SJSA1 (cell line): ENCODE measurements at regions not wholly inside any gene's neighbourhood (a gene's known extent, or its start where the extent isn't known, plus 50 kb on each side); places are given as distances from the start of the nearest gene placed in this dataset.

ENCODE experiments used
- DNase-seq, 2 experiments: peaks; one replicate each; pipeline ENCODE4 v3.0.0-alpha.2; 2015 to 2020; ENCODE audit warnings: low spot score in 2 of 2, low read depth in 1 of 2
- H3K27ac ChIP-seq: fragments of 250-450 bp; sonication (Bioruptor Pico); 2 replicates; pipeline ENCODE4 v1.5.1; 2020; ENCODE audit warnings: mild to moderate bottlenecking, moderate library complexity
- H3K27me3 ChIP-seq: fragments of 250-450 bp; sonication (Bioruptor Pico); replicated peaks from 2 replicates; pipeline ENCODE4 v1.5.1; 2020; ENCODE audit warnings: mild to moderate bottlenecking, moderate library complexity
- H3K36me3 ChIP-seq: fragments of 250-450 bp; sonication (Bioruptor Pico); 2 replicates; pipeline ENCODE4 v1.5.1; 2020; ENCODE audit warnings: mild to moderate bottlenecking
- H3K4me1 ChIP-seq: fragments of 250-450 bp; sonication (Bioruptor Pico); replicated peaks from 2 replicates; pipeline ENCODE4 v1.6.1; 2021; ENCODE audit warnings: mild to moderate bottlenecking
- H3K4me3 ChIP-seq: fragments of 250-450 bp; sonication (Bioruptor Pico); 2 replicates; pipeline ENCODE4 v1.5.1; 2020; ENCODE audit warnings: mild to moderate bottlenecking
- H3K9me3 ChIP-seq: fragments of 250-450 bp; sonication (Bioruptor Pico); replicated peaks from 2 replicates; pipeline ENCODE4 v1.5.1; 2020; ENCODE audit warnings: mild to moderate bottlenecking

- H3K4me3 ChIP-seq, result no peak overlapping the region
- H3K36me3 ChIP-seq, result no peaks in the 10 kb centered on the region
- no peaks in the 10 kb centered on the region for H3K27me3 ChIP-seq
- H3K9me3 ChIP-seq, result no peaks in the 10 kb centered on the region
- no peak for DNase-seq
- H3K27ac ChIP-seq, result no peak overlapping the region
- H3K4me1 ChIP-seq, result no peaks in the 10 kb centered on the region; the same call in 1 of the 2 replicates
These were observed 799.7 kb upstream of the IGFBP3 start for GRCh38 chr7:46720761-46721160.

- H3K9me3 ChIP-seq, result no peaks in the 10 kb centered on the region
- H3K4me3 ChIP-seq, result no peak overlapping the region
- no peak overlapping the region for H3K27ac ChIP-seq
- H3K27me3 ChIP-seq, result no peaks in the 10 kb centered on the region
- no peaks in the 10 kb centered on the region; the same call in 1 of the 2 replicates for H3K4me1 ChIP-seq
- no peaks in the 10 kb centered on the region for H3K36me3 ChIP-seq
- DNase-seq, result peak in 1 of 2 experiments; percentile 24
These were observed 798.5 kb upstream of the IGFBP3 start for GRCh38 chr7:46719616-46720015.

GRCh38 chr7:46716926-46717325 is 795.9 kb upstream of the IGFBP3 start:
- no peak overlapping the region for H3K4me3 ChIP-seq
- no peak overlapping the region for H3K27ac ChIP-seq
- no peaks in the 10 kb centered on the region; the same call in 1 of the 2 replicates for H3K4me1 ChIP-seq
- no peaks in the 10 kb centered on the region for H3K36me3 ChIP-seq
- no peaks in the 10 kb centered on the region for H3K27me3 ChIP-seq
- H3K9me3 ChIP-seq, result no peaks in the 10 kb centered on the region
- no peak for DNase-seq

GRCh38 chr7:46715579-46715978 is 794.5 kb upstream of the IGFBP3 start:
- H3K4me1 ChIP-seq, result no peaks in the 10 kb centered on the region; the same call in 1 of the 2 replicates
- H3K4me3 ChIP-seq, result no peak overlapping the region
- no peaks in the 10 kb centered on the region for H3K36me3 ChIP-seq
- no peak overlapping the region for H3K27ac ChIP-seq
- H3K27me3 ChIP-seq, result no peaks in the 10 kb centered on the region
- no peaks in the 10 kb centered on the region for H3K9me3 ChIP-seq
- DNase-seq, result no peak

GRCh38 chr7:46714904-46715303 is 793.8 kb upstream of the IGFBP3 start:
- Histone ChIP-seq H3K27me3 (no peaks in the 10 kb centered on the region), H3K36me3 (no peaks in the 10 kb centered on the region), H3K4me1 (no peaks in the 10 kb centered on the region; the same call in 1 of the 2 replicates), H3K9me3 (no peaks in the 10 kb centered on the region), H3K4me3 (no peak overlapping the region), H3K27ac (no peak overlapping the region)
- DNase-seq, result no peak

- DNase-seq, result no peak
- H3K4me3 ChIP-seq, result no peak overlapping the region
- H3K9me3 ChIP-seq, result no peaks in the 10 kb centered on the region
- H3K36me3 ChIP-seq, result no peaks in the 10 kb centered on the region
- H3K4me1 ChIP-seq, result no peaks in the 10 kb centered on the region
- no peak overlapping the region for H3K27ac ChIP-seq
- no peaks in the 10 kb centered on the region for H3K27me3 ChIP-seq
These were observed 793.0 kb upstream of the IGFBP3 start for GRCh38 chr7:46713868-46714596.

- Histone ChIP-seq H3K4me3 (no peak overlapping the region), H3K36me3 (no peaks in the 10 kb centered on the region), H3K27me3 (no peaks in the 10 kb centered on the region), H3K4me1 (peaks cover under 1% of the 10 kb centered on the region; the same call in 1 of the 2 replicates), H3K9me3 (no peaks in the 10 kb centered on the region), H3K27ac (no peak overlapping the region)
- no peak for DNase-seq
These were observed 789.9 kb upstream of the IGFBP3 start for GRCh38 chr7:46710927-46711326.

GRCh38 chr7:46707973-46708372 is 786.9 kb upstream of the IGFBP3 start:
- no peak for DNase-seq
- Histone ChIP-seq H3K36me3 (no peaks in the 10 kb centered on the region), H3K4me1 (peaks cover 3% of the 10 kb centered on the region; the same call in 1 of the 2 replicates), H3K27me3 (no peaks in the 10 kb centered on the region), H3K4me3 (no peak overlapping the region), H3K9me3 (no peaks in the 10 kb centered on the region), H3K27ac (no peak overlapping the region)

- no peak overlapping the region for H3K27ac ChIP-seq
- H3K4me3 ChIP-seq, result no peak overlapping the region
- peaks cover 3% of the 10 kb centered on the region; the same call in 1 of the 2 replicates for H3K4me1 ChIP-seq
- no peaks in the 10 kb centered on the region for H3K27me3 ChIP-seq
- no peaks in the 10 kb centered on the region for H3K36me3 ChIP-seq
- no peaks in the 10 kb centered on the region for H3K9me3 ChIP-seq
- DNase-seq, result no peak
These were observed 784.5 kb upstream of the IGFBP3 start for GRCh38 chr7:46705386-46706255.

- Histone ChIP-seq H3K27me3 (no peaks in the 10 kb centered on the region), H3K36me3 (no peaks in the 10 kb centered on the region), H3K4me1 (no peaks in the 10 kb centered on the region)
These were observed 775.7 kb upstream of the IGFBP3 start for GRCh38 chr7:46696741-46697140.

GRCh38 chr7:46695051-46695708 is 774.1 kb upstream of the IGFBP3 start:
- DNase-seq, result no peak
- Histone ChIP-seq H3K36me3 (no peaks in the 10 kb centered on the region), H3K4me1 (no peaks in the 10 kb centered on the region), H3K4me3 (no peak overlapping the region), H3K9me3 (no peaks in the 10 kb centered on the region), H3K27me3 (no peaks in the 10 kb centered on the region), H3K27ac (no peak overlapping the region)

More at GRCh38 chr7:46696741-46697140, 775.7 kb upstream of the IGFBP3 start:
- Histone ChIP-seq H3K4me3 (no peak overlapping the region), H3K27ac (no peak overlapping the region), H3K9me3 (no peaks in the 10 kb centered on the region)
- no peak for DNase-seq

- DNase-seq, result no peak
- H3K4me1 ChIP-seq, result no peaks in the 10 kb centered on the region
- H3K27me3 ChIP-seq, result no peaks in the 10 kb centered on the region
- H3K4me3 ChIP-seq, result no peak overlapping the region
- no peak overlapping the region for H3K27ac ChIP-seq
- no peaks in the 10 kb centered on the region for H3K36me3 ChIP-seq
- H3K9me3 ChIP-seq, result no peaks in the 10 kb centered on the region
These were observed 773.0 kb upstream of the IGFBP3 start for GRCh38 chr7:46694058-46694457.

- Histone ChIP-seq H3K4me1 (peaks cover 16% of the 10 kb centered on the region), H3K9me3 (no peaks in the 10 kb centered on the region), H3K27me3 (no peaks in the 10 kb centered on the region), H3K36me3 (no peaks in the 10 kb centered on the region), H3K27ac (no peak overlapping the region), H3K4me3 (no peak overlapping the region)
- no peak for DNase-seq
These were observed 766.1 kb upstream of the IGFBP3 start for GRCh38 chr7:46687203-46687602.

GRCh38 chr7:46685051-46685450 is 764.0 kb upstream of the IGFBP3 start:
- H3K36me3 ChIP-seq, result no peaks in the 10 kb centered on the region
- DNase-seq, result no peak
- peaks cover 21% of the 10 kb centered on the region for H3K4me1 ChIP-seq
- no peaks in the 10 kb centered on the region for H3K9me3 ChIP-seq
- H3K4me3 ChIP-seq, result no peak overlapping the region
- no peaks in the 10 kb centered on the region for H3K27me3 ChIP-seq
- H3K27ac ChIP-seq, result no peak overlapping the region
